Fibroblast of lung (primary cell): ENCODE measurements at regions not wholly inside any gene's neighbourhood (a gene's known extent, or its start where the extent isn't known, plus 50 kb on each side); places are given as distances from the start of the nearest gene placed in this dataset.

Experiments
- DNase-seq, 2 donors: peaks; one replicate each; pipeline versions ENCODE4 v3.0.0 to v3.0.0-alpha.2; 2010; ENCODE audit warnings: low read depth in 2 of 2
- H2AFZ ChIP-seq: 2 replicates; pipeline ENCODE4 v1.5.1; 2012; ENCODE audit warnings: low read length, control low read depth, inconsistent platforms
- H3K27ac ChIP-seq: 2 replicates; pipeline ENCODE4 v1.5.1; 2011; ENCODE audit warnings: low read length, control low read depth; ENCODE audit not compliant: insufficient read depth
- H3K27me3 ChIP-seq: 2 replicates; pipeline ENCODE4 v1.5.1; 2011; ENCODE audit warnings: mild to moderate bottlenecking, low read length; ENCODE audit not compliant: control insufficient read depth, insufficient read depth
- H3K36me3 ChIP-seq: 2 replicates; pipeline ENCODE4 v1.5.1; 2011; ENCODE audit warnings: low read length; ENCODE audit not compliant: control insufficient read depth, insufficient read depth
- H3K4me1 ChIP-seq: 2 replicates; pipeline ENCODE4 v1.5.1; 2011; ENCODE audit warnings: low read length; ENCODE audit not compliant: control insufficient read depth, insufficient read depth; ENCODE audit errors: extremely low read depth
- H3K4me2 ChIP-seq: 2 replicates; pipeline ENCODE4 v1.5.1; 2011; ENCODE audit warnings: low read length, control low read depth; ENCODE audit not compliant: insufficient read depth; ENCODE audit errors: extremely low read depth
- H3K4me3 ChIP-seq, 4 experiments: fragments of 200-600 bp in 1 of 4; sonication (generic) in 1 of 4; replicated peaks in 1 of 4; 2 replicates each; pipeline ENCODE4 v1.5.1; 2011 to 2016; ENCODE audit warnings: low read length in 4 of 4, low read depth in 3 of 4, mild to moderate bottlenecking in 3 of 4, control low read depth in 2 of 4, inconsistent platforms in 1 of 4, mixed read lengths in 1 of 4; ENCODE audit not compliant: insufficient read depth in 1 of 4; ENCODE audit errors: control extremely low read depth in 1 of 4
- H3K79me2 ChIP-seq: 2 replicates; pipeline ENCODE4 v1.5.1; 2012; ENCODE audit warnings: mild to moderate bottlenecking, low read length, inconsistent platforms; ENCODE audit not compliant: control insufficient read depth, insufficient read depth
- H3K9ac ChIP-seq: 2 replicates; pipeline ENCODE4 v1.5.1; 2011; ENCODE audit warnings: mild to moderate bottlenecking, low read length, control low read depth; ENCODE audit not compliant: insufficient read depth
- H3K9me3 ChIP-seq: 2 replicates; pipeline ENCODE4 v1.5.1; 2012; ENCODE audit warnings: low read depth, low read length; ENCODE audit not compliant: control insufficient read depth, insufficient read depth
- H4K20me1 ChIP-seq: 2 replicates; pipeline ENCODE4 v1.5.1; 2011; ENCODE audit warnings: low read length; ENCODE audit not compliant: control insufficient read depth, insufficient read depth; ENCODE audit errors: extremely low read depth
- EZH2 ChIP-seq: IDR thresholded peaks from 2 replicates; pipeline ENCODE4 v1.5.1; 2012; ENCODE audit warnings: low read length, control low read depth, mild to moderate bottlenecking; ENCODE audit errors: missing control alignments
- TF ChIP-seq, protein P1 (sequence below), 2 donors: IDR thresholded peaks in 1 of 2; conservative IDR thresholded peaks in 1 of 2; 1 replicate in 1 of 2; 2 replicates in 1 of 2; pipeline ENCODE4 v1.5.1; 2011 to 2012; ENCODE audit warnings: low read length in 2 of 2, control low read depth in 1 of 2, inconsistent platforms in 1 of 2, low read depth in 1 of 2, mild to moderate bottlenecking in 1 of 2

DNA sequence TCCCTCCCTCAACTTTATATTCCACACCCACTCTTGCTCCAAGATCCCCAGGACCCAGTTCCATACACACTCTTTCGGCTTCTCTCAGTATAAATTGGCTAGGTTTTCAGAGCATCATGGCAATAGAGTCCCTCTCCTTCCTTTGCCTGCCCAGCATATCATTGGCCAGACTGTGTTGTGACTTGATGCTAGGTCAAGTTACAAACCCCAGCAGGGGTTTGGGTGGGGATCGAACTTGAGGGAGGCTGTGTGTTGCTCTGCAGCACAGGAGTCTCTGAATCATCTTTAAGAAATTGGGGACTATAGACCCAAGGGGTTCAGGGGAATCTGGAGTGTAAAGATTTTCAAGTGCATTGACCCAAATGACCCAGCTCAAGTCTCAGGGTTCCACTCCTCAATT lies 477.5 kb upstream of the MEIS1 start:
- Histone ChIP-seq H4K20me1 (no peaks in the 10 kb centered on the region), H3K27me3 (no peaks in the 10 kb centered on the region)

DNA sequence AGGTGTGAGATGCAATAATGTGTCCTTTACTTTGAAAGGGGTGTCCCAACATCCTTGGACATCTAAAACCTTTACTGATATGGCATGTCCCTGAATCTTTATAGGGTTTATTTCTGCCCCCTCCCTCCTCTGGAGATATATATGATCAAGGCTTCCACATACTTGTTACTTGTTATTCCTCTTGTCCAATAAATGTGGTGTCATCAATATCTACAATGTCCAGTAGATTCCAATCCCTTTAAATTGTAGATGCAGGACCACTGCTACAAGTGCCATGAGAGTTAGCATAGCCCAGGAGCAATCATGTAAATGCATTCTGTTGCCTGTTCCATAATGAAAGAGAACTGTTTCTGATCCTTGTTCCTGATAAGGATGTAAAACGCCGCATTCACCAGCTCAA lies 479.7 kb upstream of the MEIS1 start:
- H3K4me2 ChIP-seq, result no peak overlapping the region
- H2AFZ ChIP-seq, result no peak overlapping the region
- H3K4me3 ChIP-seq, result no peak overlapping the region
- no peaks in the 10 kb centered on the region for H4K20me1 ChIP-seq
- no peak overlapping the region for H3K9ac ChIP-seq
- TF ChIP-seq, protein P1, sequence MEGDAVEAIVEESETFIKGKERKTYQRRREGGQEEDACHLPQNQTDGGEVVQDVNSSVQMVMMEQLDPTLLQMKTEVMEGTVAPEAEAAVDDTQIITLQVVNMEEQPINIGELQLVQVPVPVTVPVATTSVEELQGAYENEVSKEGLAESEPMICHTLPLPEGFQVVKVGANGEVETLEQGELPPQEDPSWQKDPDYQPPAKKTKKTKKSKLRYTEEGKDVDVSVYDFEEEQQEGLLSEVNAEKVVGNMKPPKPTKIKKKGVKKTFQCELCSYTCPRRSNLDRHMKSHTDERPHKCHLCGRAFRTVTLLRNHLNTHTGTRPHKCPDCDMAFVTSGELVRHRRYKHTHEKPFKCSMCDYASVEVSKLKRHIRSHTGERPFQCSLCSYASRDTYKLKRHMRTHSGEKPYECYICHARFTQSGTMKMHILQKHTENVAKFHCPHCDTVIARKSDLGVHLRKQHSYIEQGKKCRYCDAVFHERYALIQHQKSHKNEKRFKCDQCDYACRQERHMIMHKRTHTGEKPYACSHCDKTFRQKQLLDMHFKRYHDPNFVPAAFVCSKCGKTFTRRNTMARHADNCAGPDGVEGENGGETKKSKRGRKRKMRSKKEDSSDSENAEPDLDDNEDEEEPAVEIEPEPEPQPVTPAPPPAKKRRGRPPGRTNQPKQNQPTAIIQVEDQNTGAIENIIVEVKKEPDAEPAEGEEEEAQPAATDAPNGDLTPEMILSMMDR (conservative IDR thresholded peaks at IDR 0.05 in 1 of 2, IDR thresholded peaks at IDR 0.05 in 1 of 2; ENCODE audit: low read depth in 1 of 2, low read length in 2 of 2), result no peak
- TF ChIP-seq EZH2, result no peak
- H3K9me3 ChIP-seq, result no peaks in the 10 kb centered on the region
- H3K27me3 ChIP-seq, result no peaks in the 10 kb centered on the region
- H3K79me2 ChIP-seq, result no peaks in the 10 kb centered on the region
- H3K36me3 ChIP-seq, result no peaks in the 10 kb centered on the region
- DNase-seq, result no peak
- H3K27ac ChIP-seq, result no peak overlapping the region
- no peaks in the 10 kb centered on the region for H3K4me1 ChIP-seq

More for the DNA sequence above, 477.5 kb upstream of the MEIS1 start:
- H3K9me3 ChIP-seq, result no peaks in the 10 kb centered on the region
- H3K27ac ChIP-seq, result no peak overlapping the region
- no peaks in the 10 kb centered on the region for H3K79me2 ChIP-seq
- DNase-seq, result no peak
- H3K9ac ChIP-seq, result no peak overlapping the region
- H3K4me2 ChIP-seq, result no peak overlapping the region
- TF ChIP-seq EZH2, result no peak
- TF ChIP-seq, protein P1 (conservative IDR thresholded peaks at IDR 0.05 in 1 of 2, IDR thresholded peaks at IDR 0.05 in 1 of 2; ENCODE audit: low read depth in 1 of 2, low read length in 2 of 2), result no peak
- H3K4me3 ChIP-seq, result no peak overlapping the region
- H3K4me1 ChIP-seq, result no peaks in the 10 kb centered on the region
- H3K36me3 ChIP-seq, result no peaks in the 10 kb centered on the region
- no peak overlapping the region for H2AFZ ChIP-seq

DNA sequence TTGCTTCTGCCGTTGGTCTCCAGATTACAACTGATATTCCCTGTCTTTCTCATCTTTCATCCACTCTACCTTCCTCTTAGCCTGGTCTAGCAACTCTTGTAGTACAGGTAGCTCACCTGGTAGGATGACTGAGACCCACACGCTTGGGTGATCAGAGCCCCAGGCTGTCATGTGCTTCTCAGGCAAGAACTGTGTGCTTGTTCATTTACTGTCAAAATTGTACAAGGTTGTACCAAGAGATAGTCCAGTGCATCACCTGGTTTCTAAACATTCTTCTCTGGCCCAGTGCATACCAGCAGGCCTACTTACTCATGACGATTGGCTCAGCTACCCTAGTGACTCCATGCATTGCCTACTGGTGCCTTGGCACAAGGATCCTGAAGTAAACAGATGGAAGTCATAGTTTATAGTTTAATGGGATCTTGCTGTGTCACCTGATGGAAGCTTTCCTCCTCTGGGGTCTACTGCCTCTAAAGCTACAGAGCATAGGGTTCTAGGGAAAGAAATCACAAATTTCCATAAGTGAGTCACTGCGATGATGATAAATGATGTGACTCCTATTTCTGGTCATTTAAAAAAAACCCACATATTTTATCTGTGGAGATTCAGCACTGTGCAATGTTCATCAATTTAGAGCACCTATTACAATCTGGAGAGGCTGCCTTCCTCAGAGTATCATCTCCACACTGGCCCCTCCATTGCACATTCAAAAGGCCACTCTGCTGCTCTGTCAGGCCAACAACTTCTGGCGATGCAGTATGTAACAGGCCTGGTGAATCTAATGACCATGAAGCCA lies 481.8 kb upstream of the MEIS1 start:
- no peak overlapping the region for H3K4me3 ChIP-seq
- no peaks in the 10 kb centered on the region for H3K36me3 ChIP-seq
- DNase-seq, result no peak
- H3K4me1 ChIP-seq, result no peaks in the 10 kb centered on the region
- H3K79me2 ChIP-seq, result no peaks in the 10 kb centered on the region
- no peaks in the 10 kb centered on the region for H3K27me3 ChIP-seq
- H3K9me3 ChIP-seq, result no peaks in the 10 kb centered on the region
- no peak overlapping the region for H3K9ac ChIP-seq
- H2AFZ ChIP-seq, result no peak overlapping the region
- no peaks in the 10 kb centered on the region for H4K20me1 ChIP-seq
- H3K27ac ChIP-seq, result no peak overlapping the region
- no peak overlapping the region for H3K4me2 ChIP-seq
- no peak for TF ChIP-seq EZH2
- TF ChIP-seq, protein P1 (conservative IDR thresholded peaks at IDR 0.05 in 1 of 2, IDR thresholded peaks at IDR 0.05 in 1 of 2; ENCODE audit: low read depth in 1 of 2, low read length in 2 of 2), result no peak
